HG03354 (cell line): ENCODE measurements at regions not wholly inside any gene's neighbourhood (a gene's known extent, or its start where the extent isn't known, plus 50 kb on each side); places are given as distances from the start of the nearest gene placed in this dataset.
"Not testable (repeated sequence)": the region's sequence is repeated elsewhere in the genome, so short reads cannot be mapped to it uniquely, and the experiment has no call there.

ENCODE experiments used
- ATAC-seq: cut with Tn5 transposase; IDR thresholded peaks from one replicate; pipeline ENCODE4 v1.9.1; 2021; ENCODE audit warnings: mild to moderate bottlenecking; ENCODE audit not compliant: unreplicated experiment, poor library complexity, severe bottlenecking

DNA sequence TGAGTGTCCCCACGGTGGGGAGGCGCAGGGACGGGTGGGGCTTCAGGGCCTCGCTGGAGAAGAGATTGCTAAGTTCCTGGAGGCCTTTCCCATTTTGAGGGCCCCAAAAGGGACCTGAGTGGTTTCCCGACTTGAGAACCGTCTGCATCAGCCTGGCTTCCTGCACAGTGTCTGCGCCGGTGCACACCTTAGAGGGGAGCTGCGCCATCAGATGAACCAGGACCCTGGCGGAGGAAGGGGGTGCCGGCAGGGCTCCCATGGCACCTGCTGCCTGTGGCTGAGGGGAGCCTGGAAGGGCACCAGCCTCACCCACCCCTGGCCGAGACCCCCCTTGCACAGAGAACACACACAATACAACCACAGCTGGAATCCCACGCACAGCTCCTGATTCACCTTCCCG lies 465.1 kb upstream of the MYT1L start:
- ATAC-seq: no peak

DNA sequence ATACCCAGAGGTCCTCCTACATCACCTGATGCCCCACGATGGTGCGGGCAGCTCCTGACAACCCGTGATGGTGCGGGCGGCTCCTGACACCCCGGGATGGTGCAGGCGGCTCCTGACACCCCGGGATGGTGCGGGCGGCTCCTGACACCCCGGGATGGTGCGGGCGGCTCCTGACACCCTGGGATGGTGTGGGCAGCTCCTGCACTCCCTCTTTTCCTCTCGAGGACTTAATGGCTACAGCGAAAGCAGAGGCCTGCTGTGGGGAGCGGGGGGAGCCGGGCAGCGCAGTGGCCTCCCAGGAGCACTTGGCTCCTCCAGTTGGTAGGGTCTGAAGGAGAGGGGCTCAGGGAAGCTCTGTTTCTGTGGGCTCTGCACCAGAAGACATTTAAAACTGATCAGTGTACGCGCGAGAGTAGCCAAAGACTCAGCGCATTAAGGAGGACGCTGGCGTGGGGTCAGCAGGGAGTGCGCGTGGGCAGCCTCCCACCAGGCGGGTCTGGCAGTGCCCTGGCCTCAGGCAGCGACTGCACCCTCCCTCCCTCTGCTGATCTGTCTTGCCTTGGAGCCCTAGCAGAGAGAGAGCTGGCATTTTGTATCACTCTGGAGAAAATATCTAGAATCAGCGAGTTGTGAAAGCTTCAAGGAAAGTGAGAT lies 464.5 kb upstream of the MYT1L start:
- no peak for ATAC-seq

DNA sequence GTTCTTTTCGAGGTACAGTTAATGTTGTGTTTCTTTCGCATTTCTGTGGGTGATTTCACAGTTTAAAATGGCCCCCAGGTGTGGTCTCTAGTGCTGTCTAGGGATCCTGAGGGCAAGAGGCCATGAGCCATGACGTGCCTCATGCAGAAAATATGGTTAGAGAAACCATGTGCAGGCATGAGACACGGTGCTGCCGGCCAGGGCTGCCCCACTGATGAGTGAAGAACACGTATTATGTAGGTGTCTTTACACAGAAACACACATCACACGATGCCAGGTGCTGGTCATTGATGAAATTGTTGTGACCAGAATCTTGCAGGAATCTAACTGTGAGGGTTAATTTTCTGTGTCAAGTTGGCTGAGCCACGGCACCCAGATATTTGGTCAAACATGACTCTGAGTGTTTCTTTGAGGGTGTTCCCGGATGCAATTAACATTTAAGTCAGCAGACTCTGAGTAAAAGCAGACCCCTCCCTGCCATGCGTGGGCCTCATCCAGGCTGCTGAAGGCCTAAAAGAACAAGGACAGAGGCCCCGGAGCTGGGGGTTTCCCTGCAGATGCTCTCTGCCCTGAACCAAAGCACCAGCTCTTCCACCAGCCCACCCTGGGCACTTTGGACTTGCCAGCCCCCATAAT lies 463.0 kb upstream of the MYT1L start:
- ATAC-seq: no peak

DNA sequence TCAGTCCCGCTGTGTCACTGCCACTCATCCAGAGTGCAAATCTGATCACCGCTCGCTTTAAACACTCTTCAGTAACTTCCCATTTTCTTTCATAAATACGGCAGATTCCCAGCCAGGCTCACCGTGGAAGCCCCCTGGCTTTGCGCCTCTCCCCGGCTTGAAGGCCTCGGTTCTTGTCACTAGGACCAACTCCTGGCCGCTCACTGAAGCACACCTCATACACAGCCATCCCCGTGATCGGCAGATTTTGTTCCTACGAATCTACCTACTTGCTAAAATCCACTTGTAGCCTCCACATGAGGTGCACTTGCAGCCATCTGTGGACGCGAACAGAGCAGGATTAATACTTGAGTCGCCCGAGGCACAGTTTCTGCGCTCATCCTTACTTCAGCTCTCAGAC lies 462.4 kb upstream of the MYT1L start:
- ATAC-seq: no peak

DNA sequence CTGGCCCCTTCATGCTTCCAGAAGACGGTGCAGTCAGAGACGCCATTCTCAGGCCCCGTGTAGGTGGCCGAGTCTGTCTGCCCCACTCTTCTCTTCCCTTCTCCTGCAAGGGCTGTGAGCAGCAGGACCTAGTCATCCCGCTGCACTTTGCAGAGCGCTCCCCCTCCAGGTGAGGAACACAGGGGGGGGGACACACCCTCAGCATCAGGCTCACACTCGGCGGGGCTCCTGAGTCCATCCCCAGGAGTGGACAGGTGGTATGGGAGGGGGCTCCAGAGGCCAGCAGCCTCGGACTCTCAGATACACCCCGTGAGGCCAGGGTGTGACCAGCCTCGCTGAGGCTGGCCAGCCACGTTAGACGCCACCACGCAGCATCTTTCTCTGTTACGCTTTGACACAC lies 460.5 kb upstream of the MYT1L start:
- no peak for ATAC-seq

DNA sequence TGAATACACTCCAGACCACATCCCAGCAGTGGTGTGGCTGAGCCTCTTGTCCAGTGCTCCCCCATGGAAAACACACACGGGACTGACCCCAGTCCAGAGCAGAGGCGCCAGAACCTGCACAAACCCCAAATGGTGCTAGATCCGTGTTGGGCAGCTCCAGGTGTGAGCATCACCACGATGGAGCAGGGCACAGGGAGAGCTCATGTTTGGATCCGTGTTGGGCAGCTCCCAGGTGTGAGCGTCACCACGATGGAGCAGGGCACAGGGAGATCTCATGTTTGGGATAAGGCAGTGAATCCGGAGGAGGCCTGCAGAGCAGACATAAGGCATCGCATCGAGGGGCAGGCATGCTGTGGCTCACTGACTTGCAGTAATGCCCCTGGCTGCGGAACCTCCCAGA lies 460.0 kb upstream of the MYT1L start:
- no peak for ATAC-seq

DNA sequence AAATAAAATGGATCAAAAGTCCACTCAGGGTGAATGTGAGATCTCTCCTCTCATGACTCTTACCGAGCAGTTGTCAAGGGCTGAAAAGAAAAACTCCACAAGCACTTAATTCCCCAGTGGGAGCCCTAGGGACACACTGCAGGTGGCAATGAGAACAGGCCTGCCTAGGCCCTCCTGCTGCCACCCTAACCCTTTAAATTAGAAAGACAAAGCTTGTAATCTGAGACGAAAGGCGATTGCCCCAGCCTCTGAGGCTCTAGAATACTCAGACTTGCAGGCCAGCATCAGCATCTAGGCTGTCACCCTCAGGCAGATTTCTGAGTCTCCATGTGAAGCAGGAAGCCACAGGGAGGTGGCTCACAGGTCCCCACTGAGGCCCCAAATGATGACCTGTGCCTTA lies 457.0 kb upstream of the MYT1L start:
- ATAC-seq: no peak

DNA sequence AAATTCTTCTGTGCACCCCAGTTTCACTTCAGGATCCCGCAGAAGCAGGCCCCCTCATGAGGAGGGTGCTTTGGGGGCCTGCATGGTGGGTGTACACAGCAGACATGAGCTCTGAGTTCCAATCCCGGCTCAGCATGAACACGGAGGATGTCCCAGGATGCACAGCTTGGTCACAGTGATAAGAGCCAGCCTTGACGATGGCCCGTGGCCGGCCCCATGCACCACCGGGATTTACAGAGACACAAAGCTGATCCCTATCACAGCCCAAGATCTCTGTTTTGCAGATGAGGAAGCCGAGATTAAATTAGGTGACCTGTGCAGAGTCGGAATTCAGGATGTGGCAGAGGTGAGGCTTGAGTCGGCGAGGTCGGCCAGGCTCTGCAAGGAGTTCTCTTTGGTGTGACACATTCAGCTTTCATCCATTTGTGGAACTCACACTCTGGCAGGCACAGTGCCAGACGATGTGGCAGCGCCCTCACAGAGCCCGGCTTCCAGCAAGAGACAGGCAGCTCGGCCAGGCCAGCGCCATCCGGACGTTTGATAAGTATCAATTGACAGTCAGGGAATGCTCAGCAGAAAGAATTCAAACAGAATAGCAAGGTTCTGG lies 456.3 kb upstream of the MYT1L start:
- ATAC-seq: no peak

DNA sequence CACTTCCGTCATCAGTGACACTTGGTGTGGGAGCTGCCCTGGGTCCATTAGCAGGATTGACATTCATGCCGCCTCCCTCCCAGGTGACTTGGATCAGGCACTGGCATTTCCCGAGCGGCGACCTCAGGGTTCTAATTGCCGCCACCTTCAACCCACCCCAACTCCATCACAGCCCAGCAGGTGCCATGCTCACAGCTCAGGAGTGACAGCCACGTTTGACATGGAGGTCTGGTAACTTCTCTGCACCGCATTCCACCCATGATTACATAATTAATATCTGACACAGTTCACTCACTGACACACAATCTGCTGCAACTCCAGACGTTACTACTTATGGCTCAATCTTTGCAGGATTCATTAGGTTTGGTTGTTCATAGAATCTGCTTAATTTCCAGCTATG lies 450.9 kb upstream of the MYT1L start:
- no peak for ATAC-seq

DNA sequence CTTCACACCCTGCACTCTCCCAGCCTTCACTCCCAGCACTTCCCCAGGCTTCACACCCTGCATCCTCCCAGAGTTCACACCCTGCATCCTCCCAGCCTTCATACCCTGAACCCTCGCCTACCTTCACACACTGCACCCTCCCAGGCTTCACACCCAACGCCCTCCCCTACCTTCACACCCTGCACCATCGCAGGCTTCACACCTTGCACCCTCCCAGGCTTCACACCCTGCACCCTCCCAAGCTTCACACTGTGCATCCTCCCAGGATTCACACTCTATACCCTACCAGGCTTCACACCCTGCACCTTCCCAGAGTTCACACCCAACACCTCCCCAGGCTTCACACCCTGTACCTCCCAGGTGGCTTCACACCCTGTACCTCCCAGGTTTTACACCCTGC lies 448.7 kb upstream of the MYT1L start:
- no peak for ATAC-seq

DNA sequence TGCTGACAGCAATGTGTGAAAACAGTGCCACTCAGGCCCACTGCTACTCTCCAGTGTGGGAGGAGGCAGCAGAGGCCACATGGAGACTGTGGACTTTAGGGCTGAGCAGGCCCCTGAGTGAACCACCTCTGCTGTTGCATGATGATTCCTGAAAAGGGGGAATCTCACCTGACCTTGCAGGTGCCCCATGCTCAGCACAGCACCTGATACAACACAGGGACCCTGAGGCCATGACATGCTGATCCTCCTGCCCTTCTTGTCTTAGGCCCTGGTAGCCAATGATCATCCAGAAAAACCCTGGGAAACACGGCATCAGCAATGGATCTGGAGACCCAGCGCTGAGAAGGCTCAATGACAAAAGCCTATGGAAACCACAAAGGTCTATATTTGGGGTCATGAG lies 446.8 kb upstream of the MYT1L start:
- no peak for ATAC-seq

DNA sequence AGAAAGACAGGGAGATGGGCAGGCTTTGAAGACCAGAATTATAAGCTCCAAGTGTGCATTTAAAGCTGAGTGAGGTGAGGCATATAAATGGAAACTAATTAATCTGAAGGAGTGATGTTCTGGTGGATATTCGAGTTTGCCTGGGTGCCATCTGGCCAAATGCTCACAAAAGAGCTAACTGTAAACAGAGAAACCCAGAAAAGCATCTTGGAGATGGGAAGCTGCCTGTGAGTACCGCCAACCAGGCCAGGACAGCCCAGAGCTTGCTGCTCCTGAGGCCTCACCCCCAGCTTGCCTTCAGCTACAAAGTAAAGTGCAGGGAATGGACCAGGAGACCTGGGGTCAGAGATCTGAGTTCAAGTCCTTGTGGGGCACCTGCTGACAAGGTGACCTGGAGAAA lies 446.1 kb upstream of the MYT1L start:
- no peak for ATAC-seq

DNA sequence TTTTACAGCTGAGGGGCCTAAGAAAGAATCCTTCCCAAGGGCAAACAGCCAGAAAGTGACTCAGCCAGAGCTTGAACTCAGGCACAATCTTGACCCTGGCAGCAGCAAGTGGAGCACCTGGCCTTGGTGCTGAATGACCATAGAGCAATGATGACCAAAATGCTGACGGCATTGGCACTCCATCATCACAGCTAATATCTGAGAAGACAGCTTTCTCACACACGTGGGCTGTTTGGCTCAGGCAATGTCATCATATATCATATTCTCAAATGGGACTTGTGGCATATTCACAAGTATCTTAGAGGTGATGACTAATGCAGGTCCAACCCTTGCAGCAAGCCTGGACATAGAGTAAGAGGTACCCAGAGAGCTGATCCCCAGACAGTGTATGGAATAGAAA lies 443.9 kb upstream of the MYT1L start:
- no peak for ATAC-seq

DNA sequence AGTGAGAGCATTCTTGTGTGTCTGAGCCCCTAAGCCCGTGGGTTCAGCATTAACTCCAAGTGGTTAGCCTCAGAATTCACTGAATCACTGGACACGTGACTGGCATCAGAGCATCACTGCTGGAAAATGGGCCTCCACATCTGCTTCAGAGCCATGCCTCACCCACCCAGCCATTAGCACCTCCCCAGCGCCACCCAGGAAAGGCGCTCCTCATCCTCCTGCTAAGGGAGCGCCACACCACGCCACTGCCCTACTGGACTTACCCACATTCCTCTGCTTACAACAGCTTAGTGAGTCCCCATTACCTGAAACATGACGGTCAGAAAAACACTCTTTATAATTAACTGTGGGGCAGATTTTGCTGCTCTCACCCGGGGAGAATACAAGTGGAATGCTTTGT lies 442.6 kb upstream of the MYT1L start:
- no peak for ATAC-seq

DNA sequence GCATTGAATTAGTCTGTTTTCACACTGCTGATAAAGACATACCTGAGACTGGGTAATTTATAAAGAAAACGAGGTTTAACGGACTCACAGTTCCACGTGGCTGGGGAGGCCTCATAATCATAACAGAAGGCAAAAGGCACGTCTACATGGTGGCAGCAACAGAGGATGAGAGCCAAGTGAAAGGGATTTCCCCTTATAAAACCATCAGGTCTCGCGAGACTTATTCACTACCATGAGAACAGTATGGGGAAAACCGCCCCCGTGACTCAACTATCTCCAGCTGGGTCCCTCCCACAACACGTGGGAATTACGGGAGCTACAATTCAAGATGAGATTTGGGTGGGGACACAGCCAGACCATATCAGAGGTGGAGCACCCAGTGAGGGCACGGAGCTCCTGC lies 442.0 kb upstream of the MYT1L start:
- ATAC-seq: not testable (repeated sequence)

DNA sequence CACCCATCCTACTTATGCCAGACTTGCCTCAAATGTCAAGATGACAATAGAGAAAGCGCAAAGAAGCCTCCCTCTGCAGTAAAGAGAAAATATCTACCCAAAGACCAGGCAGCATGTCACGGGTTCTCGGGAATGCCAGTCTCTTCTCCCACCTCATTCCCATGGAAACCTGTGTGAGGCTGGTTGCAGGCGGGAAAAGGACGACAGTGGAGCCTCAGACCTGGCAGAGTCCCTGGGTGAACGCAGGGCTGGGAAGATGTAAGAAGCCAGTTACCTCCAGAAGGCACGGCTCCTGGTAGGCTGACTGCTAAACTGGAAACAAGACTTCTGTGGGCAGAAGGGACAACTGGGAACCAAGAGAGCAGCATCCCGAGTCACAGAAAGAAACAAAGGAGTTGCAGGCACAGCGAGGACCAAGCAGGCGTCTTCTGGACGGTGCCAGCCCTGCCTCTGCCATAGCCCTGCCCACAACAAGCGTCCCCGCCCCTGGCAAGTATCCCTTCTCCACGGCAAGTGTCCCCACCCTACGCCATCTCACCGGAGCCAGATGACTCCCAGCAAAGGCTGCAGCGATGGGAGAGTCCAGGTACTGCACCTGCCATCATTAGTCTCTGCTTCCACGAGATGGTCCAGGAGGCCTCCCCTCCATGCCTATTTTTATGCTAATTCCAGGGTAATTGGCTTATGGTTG lies 440.8 kb upstream of the MYT1L start:
- no peak for ATAC-seq

DNA sequence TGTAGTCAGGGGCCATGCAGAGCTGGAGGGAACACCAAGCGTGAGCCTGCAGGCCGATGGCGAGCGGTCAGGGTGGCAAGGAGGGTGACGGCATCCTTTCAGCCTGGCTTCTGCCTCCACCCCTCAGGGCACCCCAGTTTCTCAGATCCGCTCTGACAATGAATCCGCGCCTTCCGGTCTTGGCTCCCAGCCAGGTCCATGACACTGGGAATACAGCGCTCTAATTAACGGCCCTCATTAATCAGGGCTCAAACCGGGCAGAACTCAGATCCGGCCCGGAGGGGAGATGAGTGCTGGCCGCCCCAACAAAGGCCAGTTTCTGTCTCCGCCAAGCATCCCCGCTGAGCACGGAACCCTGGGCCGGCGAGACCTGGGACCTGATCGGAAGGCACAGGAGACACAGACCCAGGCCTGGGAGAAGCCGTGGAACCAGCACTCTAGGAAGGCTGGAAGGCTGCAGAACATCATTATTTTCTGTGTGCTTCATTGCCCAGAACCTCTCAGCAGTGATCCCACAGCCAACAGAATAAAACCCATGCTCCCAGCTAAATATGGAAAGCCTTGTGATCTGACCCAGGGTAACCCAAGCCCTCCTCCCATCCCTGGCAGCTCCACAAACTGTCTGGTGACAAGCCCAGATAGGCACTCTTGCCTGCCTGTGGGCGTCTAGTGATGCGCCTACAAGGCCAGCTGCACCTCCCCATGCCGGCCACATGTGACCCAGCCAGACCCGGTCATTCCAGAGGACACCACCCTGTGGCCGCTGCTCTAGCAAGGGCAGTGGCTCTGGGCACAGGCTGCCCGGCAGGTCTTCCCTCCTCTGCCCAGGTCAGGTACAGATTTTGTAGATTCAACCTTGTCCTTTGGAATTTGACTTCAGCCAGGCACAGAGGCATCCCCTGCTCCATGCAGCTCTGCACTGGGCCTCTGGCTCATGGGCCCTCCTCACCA lies 438.7 kb upstream of the MYT1L start:
- ATAC-seq: no peak

DNA sequence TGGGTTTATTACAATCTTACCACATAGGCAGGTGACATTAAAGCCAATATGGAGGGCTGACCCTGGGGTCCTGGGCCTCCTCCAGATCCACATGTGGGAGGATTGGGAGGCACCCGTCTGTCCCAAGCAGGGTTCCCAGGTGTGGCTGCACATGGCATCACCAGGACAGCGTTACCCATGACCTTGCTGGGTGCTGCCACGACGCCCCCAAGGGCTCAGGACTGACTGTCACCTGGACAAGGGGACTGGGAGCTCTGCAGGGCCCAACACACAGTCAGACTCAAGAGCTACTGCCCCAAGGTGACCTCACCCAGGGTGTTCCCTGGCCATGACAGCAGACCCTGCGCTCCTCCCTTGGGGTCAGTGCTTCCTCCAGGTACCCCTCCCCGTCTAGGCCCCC lies 437.4 kb upstream of the MYT1L start:
- no peak for ATAC-seq

DNA sequence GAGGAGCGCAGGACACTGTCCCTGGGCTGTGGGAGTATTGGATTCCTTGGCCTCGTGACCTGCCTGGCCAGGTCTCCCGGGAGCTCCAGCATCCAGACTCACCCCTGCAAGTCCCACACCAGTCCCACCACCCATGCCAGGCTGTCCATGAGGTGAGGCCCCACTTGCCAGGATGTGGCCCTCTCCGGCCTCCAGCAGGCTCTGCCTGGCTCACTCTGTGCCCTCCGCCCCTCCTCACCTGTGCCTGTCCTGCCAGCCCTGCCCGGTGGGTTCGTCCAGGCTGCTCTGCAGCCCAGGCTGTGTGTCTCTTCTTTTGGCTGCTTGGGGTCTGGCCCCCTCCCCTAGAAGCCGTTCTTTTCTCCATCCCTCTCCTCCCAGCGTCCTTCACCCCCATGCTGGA lies 436.8 kb upstream of the MYT1L start:
- ATAC-seq: no peak
